H9 (cell line): ENCODE measurements at regions not wholly inside any gene's neighbourhood (a gene's known extent, or its start where the extent isn't known, plus 50 kb on each side); places are given as distances from the start of the nearest gene placed in this dataset.

Source experiments
- DNase-seq: peaks from one replicate; pipeline ENCODE4 v3.0.0-alpha.2; 2017
- H2AFZ ChIP-seq: one replicate; pipeline ENCODE4 v1.6.1; 2013; ENCODE audit warnings: mild to moderate bottlenecking, low read length, control low read depth, moderate library complexity
- H2AK5ac ChIP-seq: 2 replicates; pipeline ENCODE4 v1.6.1; 2013; ENCODE audit warnings: low read length, control low read depth, mixed read lengths; ENCODE audit not compliant: insufficient read length
- H2BK120ac ChIP-seq: one replicate; pipeline ENCODE4 v1.6.1; 2013; ENCODE audit warnings: low read depth, mild to moderate bottlenecking, low read length, control low read depth, inconsistent platforms; ENCODE audit not compliant: poor library complexity, severe bottlenecking
- H2BK12ac ChIP-seq: 2 replicates; pipeline ENCODE4 v1.6.1; 2013; ENCODE audit warnings: low read length, control low read depth, mixed read lengths, low read depth; ENCODE audit not compliant: insufficient read length
- H2BK15ac ChIP-seq: 2 replicates; pipeline ENCODE4 v1.6.1; 2013; ENCODE audit warnings: low read depth, low read length, control low read depth
- H2BK20ac ChIP-seq: one replicate; pipeline ENCODE4 v1.6.1; 2013; ENCODE audit warnings: low read depth, mild to moderate bottlenecking, low read length, control low read depth, inconsistent platforms; ENCODE audit not compliant: poor library complexity, severe bottlenecking
- H2BK5ac ChIP-seq: 2 replicates; pipeline ENCODE4 v1.6.1; 2013; ENCODE audit warnings: low read length, control low read depth, mixed read lengths; ENCODE audit not compliant: insufficient read length
- H3K14ac ChIP-seq: 2 replicates; pipeline ENCODE4 v1.6.1; 2013; ENCODE audit warnings: low read length, control low read depth; ENCODE audit not compliant: insufficient read depth
- H3K18ac ChIP-seq: 2 replicates; pipeline ENCODE4 v1.6.1; 2013; ENCODE audit warnings: low read depth, mild to moderate bottlenecking, mixed read lengths, low read length, control low read depth; ENCODE audit not compliant: insufficient read length
- H3K23ac ChIP-seq: 2 replicates; pipeline ENCODE4 v1.6.1; 2013; ENCODE audit warnings: low read length, control low read depth, mixed read lengths, low read depth; ENCODE audit not compliant: insufficient read length
- H3K23me2 ChIP-seq: 2 replicates; pipeline ENCODE4 v1.6.1; 2013; ENCODE audit warnings: low read depth, mild to moderate bottlenecking, mixed read lengths, low read length, control low read depth; ENCODE audit not compliant: insufficient read length, poor library complexity, severe bottlenecking
- H3K27ac ChIP-seq: 2 replicates; pipeline ENCODE4 v1.5.1; 2013; ENCODE audit warnings: low read length, control low read depth, mixed read lengths, low read depth; ENCODE audit not compliant: insufficient read length
- H3K27me3 ChIP-seq: 2 replicates; pipeline ENCODE4 v1.6.1; 2013; ENCODE audit warnings: low read length, control low read depth, inconsistent platforms; ENCODE audit not compliant: insufficient read depth
- H3K4ac ChIP-seq: 2 replicates; pipeline ENCODE4 v1.6.1; 2013; ENCODE audit warnings: low read depth, mild to moderate bottlenecking, control low read depth, inconsistent platforms, low read length, moderate library complexity
- H3K4me1 ChIP-seq: 2 replicates; pipeline ENCODE4 v1.6.1; 2013; ENCODE audit warnings: low read length, control low read depth, inconsistent platforms; ENCODE audit not compliant: insufficient read depth
- H3K4me2 ChIP-seq: 2 replicates; pipeline ENCODE4 v1.6.1; 2013; ENCODE audit warnings: low read length, control low read depth, mixed read lengths; ENCODE audit not compliant: insufficient read length, insufficient read depth
- H3K56ac ChIP-seq: 2 replicates; pipeline ENCODE4 v1.6.1; 2013; ENCODE audit warnings: low read depth, mild to moderate bottlenecking, mixed read lengths, low read length, control low read depth; ENCODE audit not compliant: insufficient read length
- H3K79me1 ChIP-seq: 2 replicates; pipeline ENCODE4 v1.6.1; 2013; ENCODE audit warnings: low read depth, mild to moderate bottlenecking, moderate library complexity, low read length, control low read depth, inconsistent platforms; ENCODE audit not compliant: insufficient read depth, poor library complexity, severe bottlenecking
- H3K79me2 ChIP-seq: 2 replicates; pipeline ENCODE4 v1.6.1; 2013; ENCODE audit warnings: low read length, control low read depth, inconsistent platforms; ENCODE audit not compliant: insufficient read depth
- H3K9ac ChIP-seq: 2 replicates; pipeline ENCODE4 v1.6.1; 2013; ENCODE audit warnings: low read length, control low read depth, mixed read lengths; ENCODE audit not compliant: insufficient read length; ENCODE audit errors: extremely low read depth
- H3K9me3 ChIP-seq: one replicate; pipeline ENCODE4 v1.6.1; 2013; ENCODE audit warnings: low read depth, low read length, inconsistent platforms; ENCODE audit not compliant: control insufficient read depth
- H3T11ph ChIP-seq: one replicate; pipeline ENCODE4 v1.6.1; 2013; ENCODE audit warnings: mild to moderate bottlenecking, low read length, control low read depth, inconsistent platforms
- H4K20me1 ChIP-seq: one replicate; pipeline ENCODE4 v1.6.1; 2013; ENCODE audit not compliant: control insufficient read depth, insufficient read length, insufficient read depth
- H4K5ac ChIP-seq: 2 replicates; pipeline ENCODE4 v1.6.1; 2013; ENCODE audit warnings: low read depth, mild to moderate bottlenecking, mixed read lengths, low read length, control low read depth; ENCODE audit not compliant: insufficient read length
- H4K8ac ChIP-seq: replicated peaks from 2 replicates; pipeline ENCODE4 v1.6.1; 2013; ENCODE audit warnings: low read length, control low read depth, mixed read lengths, low read depth; ENCODE audit not compliant: insufficient read length
- H4K91ac ChIP-seq: 2 replicates; pipeline ENCODE4 v1.6.1; 2013; ENCODE audit warnings: low read depth, mild to moderate bottlenecking, moderate library complexity, mixed read lengths, low read length, control low read depth; ENCODE audit not compliant: insufficient read length
- H3K27ac Mint-ChIP-seq, 3 experiments: 2 replicates in 2 of 3; 3 replicates in 1 of 3; pipeline ENCODE4 v1.8.0; 2020 to 2021; ENCODE audit warnings: mixed read lengths in 3 of 3, mild to moderate bottlenecking in 1 of 3, moderate library complexity in 1 of 3
- H3K27me3 Mint-ChIP-seq: 2 replicates; pipeline ENCODE4 v1.8.0; 2021; ENCODE audit warnings: low read depth, mild to moderate bottlenecking, moderate library complexity, mixed read lengths
- H3K36me3 Mint-ChIP-seq, 3 experiments: 2 replicates in 2 of 3; 3 replicates in 1 of 3; pipeline ENCODE4 v1.8.0; 2020 to 2021; ENCODE audit warnings: low read depth in 3 of 3, mixed read lengths in 3 of 3; ENCODE audit not compliant: insufficient read depth in 1 of 3
- H3K4me1 Mint-ChIP-seq, 2 experiments: 2 replicates each; pipeline ENCODE4 v1.8.0; 2020; ENCODE audit warnings: mixed read lengths in 2 of 2
- H3K4me3 Mint-ChIP-seq, 2 experiments: 2 replicates in 1 of 2; 3 replicates in 1 of 2; pipeline ENCODE4 v1.8.0; 2020 to 2021; ENCODE audit warnings: mild to moderate bottlenecking in 2 of 2, mixed read lengths in 2 of 2, moderate library complexity in 1 of 2
- H3K9me3 Mint-ChIP-seq, 2 experiments: 2 replicates in 1 of 2; 3 replicates in 1 of 2; pipeline ENCODE4 v1.8.0; 2020; ENCODE audit warnings: mild to moderate bottlenecking in 2 of 2, mixed read lengths in 2 of 2, moderate library complexity in 1 of 2
- CTCF ChIP-seq: fragments of 200-600 bp; sonication (generic); conservative IDR thresholded peaks from 3 replicates; pipeline ENCODE4 v1.8.0; 2021; ENCODE audit warnings: antibody characterized with exemption, mild to moderate bottlenecking
- WGBS: extraction: QIAGEN DNeasy Blood & Tissue Kit; methylation state at CpG from one replicate; pipeline ENCODE4 v1.1.7; 2013; ENCODE audit warnings: missing lambda C conversion rate, low lambda C conversion rate, mixed read lengths; ENCODE audit not compliant: insufficient read length; ENCODE audit errors: extremely low coverage; 5-methylcytosine and 5-hydroxymethylcytosine counted together

DNA sequence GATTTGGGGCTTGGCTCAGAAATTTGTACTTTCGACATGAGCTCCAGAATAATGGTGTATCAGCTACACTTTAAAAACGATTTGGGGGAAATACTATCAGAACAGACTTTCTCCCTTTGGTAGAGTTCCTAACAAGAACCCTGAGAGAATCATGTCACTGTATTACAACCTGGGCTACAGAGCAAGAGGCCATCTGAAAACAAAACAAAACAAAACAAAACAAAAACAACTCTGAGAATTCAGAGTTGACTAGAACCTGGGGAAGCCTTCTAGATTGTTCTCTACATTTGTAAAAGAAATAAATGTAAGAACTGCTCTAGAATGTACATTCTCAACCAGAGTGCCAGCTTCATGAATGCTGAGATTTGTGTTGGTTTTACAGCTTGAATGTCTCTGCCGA lies 262.6 kb upstream of the SEMA3D start:
- H2AFZ ChIP-seq, result no peak overlapping the region
- H3K27me3 Mint-ChIP-seq, result no peaks in the 10 kb centered on the region
- no CpG with 5 or more reads among the region's 3 CpGs for WGBS

More for the DNA sequence above, 262.6 kb upstream of the SEMA3D start:
- no peak overlapping the region for H2BK12ac ChIP-seq
- no peak overlapping the region for H3K27ac ChIP-seq
- H3K79me2 ChIP-seq, result no peaks in the 10 kb centered on the region
- no peak overlapping the region for H3K4me2 ChIP-seq
- H4K5ac ChIP-seq, result no peak overlapping the region
- H3K4me3 Mint-ChIP-seq, result no peak overlapping the region
- no peak overlapping the region for H2AK5ac ChIP-seq
- DNase-seq, result no peak
- no peak overlapping the region for H2BK120ac ChIP-seq
- H3K18ac ChIP-seq, result no peak overlapping the region
- H3K4me1 ChIP-seq, result no peaks in the 10 kb centered on the region
- no peak overlapping the region for H2BK20ac ChIP-seq
- no peak overlapping the region for H3K56ac ChIP-seq
- no peaks in the 10 kb centered on the region for H3K27me3 ChIP-seq
- peaks cover 0 to 3% of the 10 kb centered on the region in 2 experiments; a peak in 1 of 4 replicates for H3K4me1 Mint-ChIP-seq
- no peaks in the 10 kb centered on the region for H3K9me3 ChIP-seq
- no peak overlapping the region for H3T11ph ChIP-seq
- no peaks in the 10 kb centered on the region for H3K23me2 ChIP-seq
- H3K27ac Mint-ChIP-seq, result peak overlapping the region in 1 of 3 experiments; percentile 78; a peak in 1 of 7 replicates
- H2BK5ac ChIP-seq, result no peak overlapping the region
- TF ChIP-seq CTCF, result no peak
- no peak overlapping the region for H3K14ac ChIP-seq
- no peak overlapping the region for H3K4ac ChIP-seq
- H3K23ac ChIP-seq, result no peak overlapping the region
- no peaks in the 10 kb centered on the region for H4K20me1 ChIP-seq
- H3K9ac ChIP-seq, result no peak overlapping the region
- H3K36me3 Mint-ChIP-seq, result no peaks in the 10 kb centered on the region
- no peak overlapping the region for H4K91ac ChIP-seq
- H4K8ac ChIP-seq, result no peak overlapping the region
- H3K9me3 Mint-ChIP-seq, result no peaks in the 10 kb centered on the region
- H3K79me1 ChIP-seq, result no peaks in the 10 kb centered on the region
- no peak overlapping the region for H2BK15ac ChIP-seq
